ENCODE measurements at regions not wholly inside any gene's neighbourhood (a gene's known extent, or its start where the extent isn't known, plus 50 kb on each side); places are given as distances from the start of the nearest gene placed in this dataset.

GRCh38 chr15:63451671-63452315, 52.6 kb upstream of the USP3 start:
- H3K4me1 ChIP-seq, result peaks cover 6% of the 10 kb centered on the region
- no peak overlapping the region for H3K27ac ChIP-seq
- 96% methylated on average over 5 of the region's 5 CpGs for WGBS
- DNase-seq (ENCODE audit: low spot score in 2 of 2), result no peak
- no peaks in the 10 kb centered on the region for H3K27me3 ChIP-seq
- H3K4me3 ChIP-seq, result no peak overlapping the region
- no peaks in the 10 kb centered on the region for H3K36me3 ChIP-seq
- TF ChIP-seq POLR2A (IDR thresholded peaks at IDR 0.05) (no peak), CTCF (IDR thresholded peaks at IDR 0.05) (no peak), POLR2AphosphoS5 (IDR thresholded peaks at IDR 0.05) (no peak), EP300 (IDR thresholded peaks at IDR 0.05) (no peak)
- no peaks in the 10 kb centered on the region for H3K9me3 ChIP-seq

- Histone ChIP-seq H3K36me3 (no peaks in the 10 kb centered on the region), H3K4me1 (peaks cover 6% of the 10 kb centered on the region), H3K27ac (no peak overlapping the region), H3K27me3 (no peaks in the 10 kb centered on the region), H3K9me3 (no peaks in the 10 kb centered on the region), H3K4me3 (no peak overlapping the region)
- 97% methylated on average over 6 of the region's 6 CpGs for WGBS
- no peak for TF ChIP-seq EP300 (IDR thresholded peaks at IDR 0.05)
- no peak for TF ChIP-seq POLR2A (IDR thresholded peaks at IDR 0.05)
- TF ChIP-seq CTCF (IDR thresholded peaks at IDR 0.05), result no peak
- no peak for TF ChIP-seq POLR2AphosphoS5 (IDR thresholded peaks at IDR 0.05)
- DNase-seq (ENCODE audit: low spot score in 2 of 2), result no peak
Measured at GRCh38 chr15:63452552-63453136, 51.7 kb upstream of the USP3 start.

- no peak for DNase-seq (ENCODE audit: low spot score in 2 of 2)
- Histone ChIP-seq H3K4me3 (no peak overlapping the region), H3K9me3 (no peaks in the 10 kb centered on the region), H3K27ac (no peak overlapping the region), H3K4me1 (peaks cover 6% of the 10 kb centered on the region), H3K36me3 (no peaks in the 10 kb centered on the region), H3K27me3 (no peaks in the 10 kb centered on the region)
- no peak for TF ChIP-seq EP300 (IDR thresholded peaks at IDR 0.05)
- TF ChIP-seq POLR2AphosphoS5 (IDR thresholded peaks at IDR 0.05), result no peak
- no peak for TF ChIP-seq POLR2A (IDR thresholded peaks at IDR 0.05)
- no peak for TF ChIP-seq CTCF (IDR thresholded peaks at IDR 0.05)
- WGBS, result 89% methylated on average over 4 of the region's 4 CpGs
Measured at GRCh38 chr15:63453186-63453905, 51.0 kb upstream of the USP3 start.

GRCh38 chr15:63454503-63455211, 49.7 kb upstream of the USP3 start:
- no peak for TF ChIP-seq CTCF (IDR thresholded peaks at IDR 0.05)
- TF ChIP-seq POLR2A (IDR thresholded peaks at IDR 0.05), result no peak
- TF ChIP-seq EP300 (IDR thresholded peaks at IDR 0.05), result no peak
- TF ChIP-seq POLR2AphosphoS5 (IDR thresholded peaks at IDR 0.05), result no peak
- H3K4me3 ChIP-seq, result no peak overlapping the region
- DNase-seq (ENCODE audit: low spot score in 2 of 2), result no peak
- no peak overlapping the region for H3K27ac ChIP-seq
- H3K9me3 ChIP-seq, result no peaks in the 10 kb centered on the region
- H3K27me3 ChIP-seq, result no peaks in the 10 kb centered on the region
- WGBS, result 71% methylated on average over 4 of the region's 4 CpGs
- H3K36me3 ChIP-seq, result no peaks in the 10 kb centered on the region
- H3K4me1 ChIP-seq, result peaks cover 5% of the 10 kb centered on the region
